Effector memory CD8-positive, alpha-beta T cell (primary cell): ENCODE measurements at regions not wholly inside any gene's neighbourhood (a gene's known extent, or its start where the extent isn't known, plus 50 kb on each side); places are given as distances from the start of the nearest gene placed in this dataset.
"Not testable (repeated sequence)": the region's sequence is repeated elsewhere in the genome, so short reads cannot be mapped to it uniquely, and the experiment has no call there.

Experiments
- ATAC-seq: fragments of 150-1000 bp; cut with Tn5 transposase; replicated peaks from 2 replicates; pipeline ENCODE4 v1.10.0; 2021; ENCODE audit warnings: mild to moderate bottlenecking, moderate library complexity
- DNase-seq, 3 experiments: peaks; one replicate each; pipeline ENCODE4 v3.0.0; 2021
- H3K27ac Mint-ChIP-seq, 2 donors: one replicate each; pipeline ENCODE4 v1.8.0; 2022; ENCODE audit warnings: mild to moderate bottlenecking in 2 of 2, mixed read lengths in 2 of 2, moderate library complexity in 2 of 2
- H3K27me3 Mint-ChIP-seq, 2 donors: one replicate each; pipeline ENCODE4 v1.8.0; 2022; ENCODE audit warnings: mixed read lengths in 2 of 2
- H3K36me3 Mint-ChIP-seq: one replicate; pipeline ENCODE4 v1.8.0; 2022; ENCODE audit warnings: mild to moderate bottlenecking, moderate library complexity, mixed read lengths; ENCODE audit not compliant: insufficient read depth
- H3K4me1 Mint-ChIP-seq, 2 donors: one replicate each; pipeline ENCODE4 v1.8.0; 2022; ENCODE audit warnings: low read depth in 2 of 2, mixed read lengths in 2 of 2
- H3K4me3 Mint-ChIP-seq, 2 donors: one replicate each; pipeline ENCODE4 v1.8.0; 2022; ENCODE audit warnings: mild to moderate bottlenecking in 2 of 2, mixed read lengths in 2 of 2, moderate library complexity in 2 of 2
- H3K9me3 Mint-ChIP-seq, 2 donors: one replicate each; pipeline ENCODE4 v1.8.0; 2022; ENCODE audit warnings: mixed read lengths in 2 of 2

DNA sequence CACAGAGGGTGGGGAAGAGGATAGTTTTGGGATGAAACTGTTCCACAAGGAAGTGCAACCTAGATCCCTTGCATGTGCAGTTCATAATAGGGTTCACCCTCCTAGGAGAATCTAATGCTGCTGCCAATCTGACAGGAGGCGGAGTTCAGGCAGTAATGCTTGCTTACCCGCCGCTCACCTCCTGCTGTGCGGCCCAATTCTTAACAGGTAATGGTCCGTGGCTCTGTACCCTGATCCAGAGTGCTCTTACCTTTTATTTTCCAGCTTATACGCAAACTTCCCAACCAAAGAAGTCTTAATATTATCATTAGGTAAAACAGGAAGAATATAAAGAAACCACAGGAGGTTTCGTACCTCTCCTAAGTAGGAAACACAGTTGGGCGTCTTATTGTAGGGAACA lies 82.7 kb upstream of the CD302 start:
- H3K36me3 Mint-ChIP-seq = peaks cover 53% of the 10 kb centered on the region
- H3K27ac Mint-ChIP-seq = no peak overlapping the region
- H3K9me3 Mint-ChIP-seq = no peaks in the 10 kb centered on the region
- no peaks in the 10 kb centered on the region for H3K27me3 Mint-ChIP-seq
- no peak for DNase-seq
- H3K4me3 Mint-ChIP-seq = no peak overlapping the region
- no peak for ATAC-seq
- H3K4me1 Mint-ChIP-seq = peaks cover 0 to 4% of the 10 kb centered on the region in 2 donors

DNA sequence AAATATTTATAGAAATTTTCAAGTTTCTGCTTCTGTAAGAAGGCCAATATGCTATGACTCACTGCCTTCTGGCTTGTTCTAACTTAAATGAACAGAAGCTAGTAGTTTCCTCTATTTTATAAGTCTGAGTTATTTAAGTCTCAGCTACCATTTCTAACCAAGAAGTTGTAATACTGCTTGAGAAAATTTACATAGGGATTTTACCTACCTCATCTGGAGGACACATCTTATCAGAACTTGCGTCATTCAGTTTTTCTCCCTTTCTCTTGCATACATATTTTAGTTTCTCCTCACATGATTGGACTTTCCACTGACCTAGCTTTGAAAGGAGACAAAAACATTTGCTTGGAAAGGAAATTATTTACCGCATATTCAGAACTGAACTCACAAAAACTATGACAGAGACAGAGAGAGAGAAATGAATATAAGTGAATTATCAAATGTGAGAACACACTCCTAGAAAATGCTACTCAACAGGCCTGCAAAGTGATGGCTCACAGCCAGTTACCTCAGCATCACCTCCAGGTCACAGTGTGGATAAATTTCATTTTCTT lies 81.1 kb upstream of the CD302 start:
- ATAC-seq (no peak), DNase-seq (no peak)
- Mint-ChIP-seq H3K27ac (peak overlapping the region in 1 of 2 donors; percentile 89), H3K4me1 (peaks cover 0 to 4% of the 10 kb centered on the region in 2 donors), H3K4me3 (no peak overlapping the region), H3K36me3 (peaks cover 50% of the 10 kb centered on the region), H3K9me3 (no peaks in the 10 kb centered on the region), H3K27me3 (no peaks in the 10 kb centered on the region)

DNA sequence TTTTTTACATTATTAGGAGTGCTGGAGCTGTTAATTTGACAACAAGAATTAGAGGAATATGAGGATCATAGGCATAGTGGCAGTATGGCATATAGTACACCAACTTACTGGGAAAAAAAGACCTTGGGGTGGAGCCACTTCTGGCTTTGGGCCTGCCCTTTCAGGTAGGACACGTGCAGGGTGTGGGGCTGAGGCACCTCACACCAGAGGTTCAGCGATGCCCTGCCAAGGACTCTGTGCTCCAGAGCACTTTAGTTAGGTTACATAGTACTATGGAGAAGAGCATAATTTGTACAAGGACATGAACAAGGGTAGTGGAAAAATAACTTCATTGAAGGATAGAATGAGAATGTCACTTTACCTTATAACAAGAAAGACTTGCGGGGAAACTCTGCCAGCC lies 77.1 kb upstream of the CD302 start:
- Mint-ChIP-seq H3K4me3 (no peak overlapping the region), H3K27ac (no peak overlapping the region), H3K4me1 (peaks cover 2 to 11% of the 10 kb centered on the region in 2 donors), H3K9me3 (no peaks in the 10 kb centered on the region), H3K27me3 (no peaks in the 10 kb centered on the region), H3K36me3 (peaks cover 60% of the 10 kb centered on the region)
- DNase-seq (no peak), ATAC-seq (no peak)

DNA sequence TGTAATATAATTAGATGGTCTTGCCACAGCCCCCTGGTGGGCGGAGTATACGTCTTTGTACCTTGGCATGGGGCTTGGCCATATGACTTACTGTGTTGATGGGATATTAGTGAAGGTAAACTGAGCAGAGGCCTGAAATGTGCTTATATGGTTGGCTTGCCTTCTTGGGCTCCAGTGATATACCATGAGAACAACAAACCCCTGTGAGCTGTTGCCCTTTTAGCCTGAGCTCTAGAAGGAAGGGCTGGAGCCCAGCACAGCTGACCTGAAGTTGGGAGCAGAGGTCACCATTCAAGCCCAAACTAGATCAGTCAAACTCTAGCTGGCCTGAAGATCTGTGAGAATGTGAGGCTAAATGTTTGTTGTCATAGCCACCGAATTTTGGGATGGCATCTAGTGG lies 75.2 kb upstream of the CD302 start:
- ATAC-seq (no peak), DNase-seq (no peak)
- Mint-ChIP-seq H3K9me3 (no peaks in the 10 kb centered on the region), H3K4me3 (no peak overlapping the region), H3K36me3 (peaks cover 46% of the 10 kb centered on the region), H3K4me1 (peaks cover 2 to 11% of the 10 kb centered on the region in 2 donors), H3K27ac (no peak overlapping the region), H3K27me3 (no peaks in the 10 kb centered on the region)

DNA sequence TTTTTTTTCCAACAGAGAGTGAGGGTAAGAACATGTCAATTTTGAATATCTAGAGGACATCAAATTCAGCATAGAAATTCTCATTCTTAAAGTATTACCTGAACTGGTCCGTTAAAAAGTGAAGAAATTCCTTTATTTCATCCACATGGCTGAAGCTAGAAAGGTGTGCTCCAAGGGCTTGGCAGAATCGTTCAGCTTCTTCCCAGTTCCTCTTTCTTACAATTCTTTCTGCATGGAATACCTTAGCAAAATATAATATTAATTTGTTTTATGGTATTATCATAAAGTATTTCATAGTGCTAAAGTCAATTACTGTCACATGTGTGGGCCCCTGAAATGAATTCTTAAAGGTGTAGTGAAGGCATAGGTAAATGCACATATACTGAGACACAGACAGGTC lies 74.3 kb upstream of the CD302 start:
- ATAC-seq = no peak
- Mint-ChIP-seq H3K27ac (no peak overlapping the region), H3K36me3 (peaks cover 42% of the 10 kb centered on the region), H3K4me3 (no peak overlapping the region), H3K9me3 (no peaks in the 10 kb centered on the region), H3K27me3 (no peaks in the 10 kb centered on the region), H3K4me1 (peaks cover 2 to 11% of the 10 kb centered on the region in 2 donors)
- no peak for DNase-seq

DNA sequence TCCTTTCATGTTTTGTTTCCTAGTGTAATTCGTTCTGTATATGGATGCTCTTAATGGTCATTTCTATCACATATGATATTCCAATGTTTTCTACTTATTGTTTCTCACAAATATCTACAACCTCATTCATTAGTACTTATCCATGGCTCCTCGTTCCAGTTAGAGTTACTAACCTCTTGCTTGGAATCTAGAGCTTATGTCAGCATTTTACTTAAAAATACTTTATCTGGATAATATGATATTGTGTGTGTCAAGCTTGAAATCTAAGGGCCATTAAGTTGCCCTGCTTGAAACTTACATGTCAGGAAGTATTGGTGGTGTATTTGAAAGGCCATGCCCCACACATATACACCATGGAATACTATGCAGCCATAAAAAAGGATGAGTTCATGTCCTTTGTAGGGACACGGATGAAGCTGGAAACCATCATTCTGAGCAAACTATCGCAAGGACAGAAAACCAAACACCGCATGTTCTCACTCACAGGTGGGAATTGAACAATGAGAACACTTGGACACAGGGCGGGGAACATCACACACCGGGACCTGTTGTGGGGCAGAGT lies 70.7 kb upstream of the CD302 start:
- H3K27ac Mint-ChIP-seq, DNase-seq, ATAC-seq, H3K4me3 Mint-ChIP-seq, H3K27me3 Mint-ChIP-seq, H3K4me1 Mint-ChIP-seq, H3K9me3 Mint-ChIP-seq: not testable (repeated sequence)
- peaks cover 29% of the 10 kb centered on the region for H3K36me3 Mint-ChIP-seq

DNA sequence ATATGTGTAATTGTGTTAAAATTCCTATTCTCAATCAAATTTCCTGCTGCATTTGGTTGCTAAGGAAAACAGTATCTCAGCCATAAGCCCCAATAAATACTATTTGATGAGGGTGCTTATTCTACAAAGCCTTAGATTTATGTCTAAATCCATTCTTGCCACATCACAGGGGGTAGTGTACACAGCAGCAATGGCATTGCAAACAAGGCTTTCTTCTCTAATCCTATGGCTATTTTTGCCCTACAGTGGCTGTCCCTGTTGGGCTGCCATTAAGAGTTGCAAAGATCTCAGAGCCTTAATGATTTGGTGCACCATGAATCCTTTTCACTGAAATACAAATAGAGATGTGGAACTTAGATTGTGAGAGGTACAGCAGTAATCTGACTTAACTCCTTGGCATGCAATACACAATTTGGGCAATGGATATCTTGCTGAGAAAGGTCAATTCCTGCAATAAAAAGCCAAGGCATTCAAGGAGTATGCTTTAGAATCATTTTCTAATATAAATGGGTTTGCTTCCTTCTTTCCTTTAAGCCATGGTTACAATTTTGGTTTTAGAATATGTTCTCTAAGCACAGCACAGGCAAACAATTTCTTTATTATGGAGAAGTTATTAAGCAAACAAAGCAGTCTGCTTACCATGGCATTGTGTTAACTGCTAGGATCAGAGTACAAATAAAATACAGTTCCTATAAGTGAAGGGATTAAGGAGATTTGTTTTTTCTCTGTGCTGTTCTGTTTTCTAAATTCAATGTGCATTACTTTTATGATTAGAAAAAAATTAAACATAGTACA lies 69.8 kb upstream of the CD302 start:
- ATAC-seq = no peak
- DNase-seq = no peak
- H3K27ac Mint-ChIP-seq = no peak overlapping the region
- H3K9me3 Mint-ChIP-seq = no peaks in the 10 kb centered on the region
- H3K4me3 Mint-ChIP-seq = no peak overlapping the region
- H3K4me1 Mint-ChIP-seq = peaks cover under 1 to 2% of the 10 kb centered on the region in 2 donors
- H3K36me3 Mint-ChIP-seq = peaks cover 24% of the 10 kb centered on the region
- no peaks in the 10 kb centered on the region for H3K27me3 Mint-ChIP-seq

DNA sequence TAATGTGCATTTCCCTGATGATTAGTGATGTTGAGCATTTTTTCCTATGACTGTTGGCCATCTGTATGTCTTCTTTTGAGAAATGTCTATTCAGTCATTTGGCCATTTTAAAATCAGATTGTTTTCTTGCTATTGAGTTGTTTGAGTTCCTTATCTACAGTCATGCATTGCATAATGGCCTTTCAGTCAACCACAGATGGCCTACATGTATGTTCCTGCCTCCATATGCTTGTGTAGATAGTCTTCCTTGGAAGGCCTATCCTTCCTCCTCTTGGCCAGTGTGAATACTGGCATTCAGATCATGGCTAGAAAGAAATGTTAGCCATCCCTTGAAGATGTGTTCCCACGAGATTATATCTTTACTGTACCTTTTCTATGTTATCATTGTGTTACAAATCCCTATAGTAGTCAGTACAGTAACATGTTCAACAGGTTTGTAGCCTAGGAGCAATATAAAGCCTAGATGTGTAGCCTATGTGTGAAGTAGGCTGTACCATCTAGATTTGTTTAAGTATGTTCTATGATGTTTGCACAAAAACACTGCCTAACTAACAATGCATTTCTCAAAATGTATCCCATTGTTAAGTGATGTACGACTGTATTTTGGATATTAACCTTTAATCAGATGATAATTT lies 65.6 kb upstream of the CD302 start:
- Mint-ChIP-seq H3K36me3 (peaks cover 17% of the 10 kb centered on the region), H3K9me3 (no peaks in the 10 kb centered on the region), H3K27me3 (no peaks in the 10 kb centered on the region), H3K4me3 (no peak overlapping the region), H3K4me1 (no peaks in the 10 kb centered on the region), H3K27ac (no peak overlapping the region)
- ATAC-seq (no peak), DNase-seq (no peak)

DNA sequence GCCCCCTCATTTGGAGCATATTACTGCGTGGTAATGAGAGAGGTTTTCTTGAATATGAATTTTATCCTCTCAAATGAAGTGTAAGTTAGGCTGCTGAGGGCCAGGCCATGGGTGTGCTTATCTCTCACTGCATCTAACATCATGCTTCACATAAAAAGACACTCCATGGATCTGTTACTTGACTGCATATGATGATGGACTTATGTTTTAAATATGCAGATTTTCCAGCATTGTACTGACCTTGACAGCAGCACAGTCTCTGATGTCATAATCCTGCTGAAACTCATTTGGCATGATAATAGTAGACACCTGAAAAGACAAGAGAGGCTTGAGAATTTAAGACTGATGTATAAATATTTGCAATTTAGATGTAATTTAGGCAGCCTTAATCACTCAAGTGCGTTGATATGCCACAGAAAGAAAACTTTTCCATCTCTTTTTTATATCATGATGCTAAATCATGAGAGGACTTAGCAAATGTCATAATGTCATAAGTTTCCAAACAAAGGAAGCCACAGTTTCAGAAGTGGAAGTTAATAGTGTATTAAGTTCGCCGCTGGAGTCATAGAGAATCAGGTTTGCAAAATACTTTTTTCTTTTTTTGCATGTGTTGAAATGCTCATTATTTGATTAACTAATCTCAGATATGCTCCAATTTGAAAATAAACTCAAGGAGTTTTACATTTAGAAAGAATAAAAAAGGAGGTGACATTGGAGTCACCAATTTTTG lies 62.7 kb upstream of the CD302 start:
- ATAC-seq = no peak
- Mint-ChIP-seq H3K4me3 (no peak overlapping the region), H3K27ac (no peak overlapping the region), H3K9me3 (no peaks in the 10 kb centered on the region), H3K4me1 (no peaks in the 10 kb centered on the region), H3K27me3 (no peaks in the 10 kb centered on the region), H3K36me3 (peaks cover 22% of the 10 kb centered on the region)
- DNase-seq = no peak

DNA sequence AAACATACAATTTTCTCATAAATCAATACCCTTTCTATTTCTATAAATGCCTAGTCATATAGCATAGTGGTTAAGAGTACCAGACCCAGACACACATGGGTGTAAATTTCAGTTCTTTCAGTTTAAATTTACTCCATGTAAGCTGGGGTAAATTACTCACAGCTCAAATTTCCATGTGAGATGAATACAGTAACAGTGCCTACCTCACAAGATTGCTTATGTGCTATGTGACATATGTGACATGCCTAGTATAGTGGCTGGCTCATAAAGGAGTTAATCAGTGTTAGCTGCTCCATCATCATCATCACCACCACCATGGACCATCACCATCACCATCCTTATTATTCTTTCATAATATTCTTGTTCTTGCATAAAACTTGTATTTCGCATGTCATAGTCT lies 61.6 kb upstream of the CD302 start:
- Mint-ChIP-seq H3K27ac (no peak overlapping the region), H3K4me3 (no peak overlapping the region), H3K9me3 (no peaks in the 10 kb centered on the region), H3K27me3 (no peaks in the 10 kb centered on the region), H3K36me3 (peaks cover 30% of the 10 kb centered on the region), H3K4me1 (no peaks in the 10 kb centered on the region)
- no peak for ATAC-seq
- DNase-seq = no peak

DNA sequence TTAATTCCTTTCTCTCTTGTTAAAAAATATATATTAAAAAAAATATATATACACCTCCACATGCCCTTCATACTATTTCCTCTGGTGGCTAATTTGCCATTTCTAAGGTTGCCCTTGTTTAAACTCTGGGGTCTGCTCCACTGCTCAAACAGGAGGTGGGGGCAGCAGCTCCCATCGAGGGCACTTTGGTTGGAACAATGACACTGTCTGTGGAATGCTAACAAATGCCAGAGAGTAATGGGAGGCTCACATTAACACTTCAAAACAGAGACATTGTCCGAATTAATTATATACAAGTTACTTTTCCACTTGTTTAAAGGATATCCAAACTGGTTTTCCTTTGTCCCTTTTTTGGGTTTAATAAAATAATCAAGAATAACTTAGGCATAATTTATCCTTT lies 58.8 kb upstream of the CD302 start:
- no peaks in the 10 kb centered on the region for H3K9me3 Mint-ChIP-seq
- H3K36me3 Mint-ChIP-seq = peaks cover 39% of the 10 kb centered on the region
- no peaks in the 10 kb centered on the region for H3K27me3 Mint-ChIP-seq
- DNase-seq (no peak), ATAC-seq (no peak)
- H3K4me1 Mint-ChIP-seq = no peaks in the 10 kb centered on the region
- no peak overlapping the region for H3K4me3 Mint-ChIP-seq
- H3K27ac Mint-ChIP-seq = no peak overlapping the region

DNA sequence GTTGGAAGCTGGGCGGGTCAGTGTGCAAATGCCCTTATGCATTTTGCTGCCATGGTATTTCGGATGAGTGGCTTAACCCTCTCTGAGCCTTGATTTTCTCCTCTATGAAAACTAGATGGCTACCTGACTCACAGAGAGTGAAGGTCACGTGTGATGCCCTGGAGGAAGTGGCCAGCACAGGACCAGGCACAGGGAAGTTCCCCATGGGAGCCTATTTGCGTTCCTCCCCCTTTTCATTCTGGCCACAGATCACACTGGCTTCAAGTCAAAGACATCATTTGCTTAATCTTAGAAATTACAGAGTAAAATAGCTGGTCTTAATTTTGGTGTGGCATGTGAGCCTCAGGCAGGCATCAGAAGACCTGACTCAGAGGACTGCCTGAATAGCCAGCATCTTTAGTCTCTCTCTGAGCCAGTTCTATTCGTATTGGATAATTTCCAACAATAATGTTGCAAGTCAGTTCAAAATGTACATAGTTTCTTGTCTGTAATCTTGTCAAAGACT lies 57.6 kb upstream of the CD302 start:
- no peaks in the 10 kb centered on the region for H3K4me1 Mint-ChIP-seq
- no peak overlapping the region for H3K4me3 Mint-ChIP-seq
- DNase-seq (no peak), ATAC-seq (no peak)
- H3K27ac Mint-ChIP-seq = no peak overlapping the region
- H3K36me3 Mint-ChIP-seq = peaks cover 46% of the 10 kb centered on the region
- H3K9me3 Mint-ChIP-seq = no peaks in the 10 kb centered on the region
- H3K27me3 Mint-ChIP-seq = no peaks in the 10 kb centered on the region

DNA sequence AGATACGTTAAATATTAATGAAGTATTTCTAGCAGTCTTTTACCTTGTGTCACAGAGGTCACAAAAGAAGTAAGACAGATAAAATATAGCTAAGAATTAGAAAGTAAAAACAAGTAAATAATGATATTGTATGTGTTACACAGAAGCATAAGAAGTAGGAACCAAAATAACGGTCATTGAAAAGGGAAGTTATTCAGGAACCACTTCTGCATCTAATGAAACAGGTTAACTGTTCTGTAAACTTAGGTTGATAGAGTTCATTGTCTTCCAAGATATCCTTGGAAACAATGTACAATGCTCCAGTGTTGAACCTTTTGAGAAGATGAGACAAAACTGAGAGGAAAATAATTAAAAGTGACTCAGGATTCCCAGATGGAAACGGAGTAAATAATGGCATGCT lies 57.1 kb upstream of the CD302 start:
- Mint-ChIP-seq H3K9me3 (no peaks in the 10 kb centered on the region), H3K4me1 (no peaks in the 10 kb centered on the region), H3K4me3 (no peak overlapping the region), H3K27me3 (no peaks in the 10 kb centered on the region), H3K36me3 (peaks cover 49% of the 10 kb centered on the region), H3K27ac (no peak overlapping the region)
- DNase-seq = no peak
- ATAC-seq = no peak
